DND-41 (cell line): ENCODE measurements at regions not wholly inside any gene's neighbourhood (a gene's known extent, or its start where the extent isn't known, plus 50 kb on each side); places are given as distances from the start of the nearest gene placed in this dataset.

Experiments used
- CTCF ChIP-seq: IDR thresholded peaks from 2 replicates; pipeline ENCODE4 v1.5.1; 2012; ENCODE audit warnings: borderline replicate concordance, low read length, moderate library complexity, mild to moderate bottlenecking; ENCODE audit not compliant: poor library complexity, severe bottlenecking; ENCODE audit errors: extremely low read depth
- EZH2 ChIP-seq: IDR thresholded peaks from 3 replicates; pipeline ENCODE4 v1.6.1; 2012; ENCODE audit warnings: borderline replicate concordance, low read depth, mild to moderate bottlenecking, moderate library complexity, low read length, inconsistent platforms; ENCODE audit not compliant: severe bottlenecking

DNA sequence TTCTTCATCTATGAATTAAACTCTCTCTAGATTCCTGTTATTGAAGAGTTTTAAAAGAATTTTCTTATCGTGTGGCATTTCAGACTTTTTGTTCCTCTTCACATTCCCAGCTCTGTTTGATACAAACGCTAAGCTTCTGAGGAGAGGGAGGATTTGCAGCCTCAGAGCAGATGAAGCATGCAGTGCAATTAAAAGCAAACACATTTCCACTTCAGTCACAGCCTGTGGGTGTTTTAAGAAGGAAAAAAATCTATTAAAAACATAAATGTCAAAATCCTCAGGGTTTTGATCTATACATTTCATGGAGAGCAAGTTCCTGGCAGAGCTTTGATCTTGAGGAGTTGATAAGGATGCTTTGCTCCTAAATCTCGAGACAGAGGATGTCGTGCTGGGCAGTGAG is 442.4 kb upstream of the BOD1L1 start:
- TF ChIP-seq CTCF (no peak), EZH2 (no peak)
